RWPE1 (cell line): ENCODE measurements at regions not wholly inside any gene's neighbourhood (a gene's known extent, or its start where the extent isn't known, plus 50 kb on each side); places are given as distances from the start of the nearest gene placed in this dataset.

ENCODE experiments used
- CTCF ChIA-PET: fragments of 350-600 bp; sonication (Branson Sonifier 250); formaldehyde crosslinking; extraction: SDS; loops from one replicate; lab custom pipeline; 2021; lab: Yijun Ruan, JAX
- POLR2A ChIA-PET: fragments of 400-600 bp; formaldehyde crosslinking; extraction: SDS; loops from one replicate; lab custom pipeline; 2020; ENCODE audit warnings: antibody characterized with exemption; ENCODE audit not compliant: low non-redundant PET; lab: Yijun Ruan, JAX
- DNase-seq: peaks from one replicate; pipeline ENCODE4 v3.0.0; 2012; ENCODE audit warnings: low spot score
- H3K27ac ChIP-seq: fragments of 450-650 bp; 2 replicates; pipeline ENCODE4 v1.5.1; 2017
- TF ChIP-seq, protein P1 (sequence below): fragments of 450-650 bp; conservative IDR thresholded peaks from 2 replicates; pipeline ENCODE4 v1.5.1; 2017; ENCODE audit warnings: low read depth, mild to moderate bottlenecking

DNA sequence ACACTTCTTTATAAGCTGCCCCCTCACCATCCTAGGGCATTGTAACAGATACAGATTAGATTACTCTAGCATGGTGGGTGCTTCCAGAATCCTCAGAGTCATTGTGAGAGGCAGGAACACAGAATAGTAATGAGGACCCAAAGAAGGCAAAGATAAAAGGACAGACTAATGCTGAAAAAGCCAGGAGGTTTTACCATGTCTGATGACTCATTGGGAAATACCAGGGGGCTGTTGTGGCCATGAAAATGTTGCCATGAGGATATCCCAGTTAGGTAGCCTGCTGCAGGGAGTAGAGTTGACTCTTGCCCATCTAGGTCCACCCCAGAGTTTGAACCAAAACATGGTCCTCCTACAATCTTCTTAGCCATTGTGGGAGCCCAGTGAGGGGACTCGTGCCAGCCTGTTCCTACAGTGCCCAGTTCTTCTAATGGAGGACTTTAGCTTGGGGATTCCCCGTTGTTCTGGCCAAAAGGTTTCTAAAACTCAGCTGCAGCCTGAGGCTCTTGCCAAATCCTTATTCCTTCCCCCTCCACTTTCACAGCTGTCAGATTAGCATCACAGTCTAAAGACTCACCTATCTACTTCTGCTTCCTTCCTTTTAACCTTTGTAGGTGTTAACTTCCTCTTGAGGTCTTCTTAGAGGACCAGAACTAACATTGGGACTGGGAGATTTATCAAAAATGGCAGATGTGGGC is 586.0 kb upstream of the AADAT start:
- TF ChIP-seq, protein P1, sequence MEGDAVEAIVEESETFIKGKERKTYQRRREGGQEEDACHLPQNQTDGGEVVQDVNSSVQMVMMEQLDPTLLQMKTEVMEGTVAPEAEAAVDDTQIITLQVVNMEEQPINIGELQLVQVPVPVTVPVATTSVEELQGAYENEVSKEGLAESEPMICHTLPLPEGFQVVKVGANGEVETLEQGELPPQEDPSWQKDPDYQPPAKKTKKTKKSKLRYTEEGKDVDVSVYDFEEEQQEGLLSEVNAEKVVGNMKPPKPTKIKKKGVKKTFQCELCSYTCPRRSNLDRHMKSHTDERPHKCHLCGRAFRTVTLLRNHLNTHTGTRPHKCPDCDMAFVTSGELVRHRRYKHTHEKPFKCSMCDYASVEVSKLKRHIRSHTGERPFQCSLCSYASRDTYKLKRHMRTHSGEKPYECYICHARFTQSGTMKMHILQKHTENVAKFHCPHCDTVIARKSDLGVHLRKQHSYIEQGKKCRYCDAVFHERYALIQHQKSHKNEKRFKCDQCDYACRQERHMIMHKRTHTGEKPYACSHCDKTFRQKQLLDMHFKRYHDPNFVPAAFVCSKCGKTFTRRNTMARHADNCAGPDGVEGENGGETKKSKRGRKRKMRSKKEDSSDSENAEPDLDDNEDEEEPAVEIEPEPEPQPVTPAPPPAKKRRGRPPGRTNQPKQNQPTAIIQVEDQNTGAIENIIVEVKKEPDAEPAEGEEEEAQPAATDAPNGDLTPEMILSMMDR = no peak
- ChIA-PET CTCF (interaction anchor here (0.6 to 0.7 kb wide), 2 partner anchors 12 to 477 kb away, joined by 3 read pairs; no protein-coding TSS in a partner anchor), POLR2A (no interaction called here)
- no peak overlapping the region for H3K27ac ChIP-seq
- no peak for DNase-seq

DNA sequence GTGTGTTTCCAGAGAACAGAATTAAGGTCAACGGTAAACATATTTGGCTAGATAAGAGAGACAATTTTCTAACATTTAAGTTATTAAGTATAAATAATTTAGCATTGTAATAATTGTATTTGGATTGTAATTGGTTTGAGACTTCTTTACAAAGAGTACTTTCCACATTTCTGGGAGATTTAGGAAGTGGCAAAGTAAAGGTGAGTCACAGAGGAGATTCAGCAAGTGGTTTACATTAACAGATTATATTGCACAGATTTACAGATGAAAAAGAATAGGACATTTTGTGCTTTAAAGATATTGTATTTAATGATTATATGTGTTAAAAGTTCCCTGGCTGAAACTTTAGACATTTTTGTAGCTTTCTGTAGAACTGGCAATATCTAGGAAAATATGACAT is 584.4 kb upstream of the AADAT start:
- POLR2A ChIA-PET = no interaction called here
- no peak for DNase-seq
- TF ChIP-seq, protein P1 = no peak
- CTCF ChIA-PET = interaction anchor here (0.6 kb wide), 1 partner anchor 487 kb away, joined by 4 read pairs; no protein-coding TSS in a partner anchor
- H3K27ac ChIP-seq = no peak overlapping the region

DNA sequence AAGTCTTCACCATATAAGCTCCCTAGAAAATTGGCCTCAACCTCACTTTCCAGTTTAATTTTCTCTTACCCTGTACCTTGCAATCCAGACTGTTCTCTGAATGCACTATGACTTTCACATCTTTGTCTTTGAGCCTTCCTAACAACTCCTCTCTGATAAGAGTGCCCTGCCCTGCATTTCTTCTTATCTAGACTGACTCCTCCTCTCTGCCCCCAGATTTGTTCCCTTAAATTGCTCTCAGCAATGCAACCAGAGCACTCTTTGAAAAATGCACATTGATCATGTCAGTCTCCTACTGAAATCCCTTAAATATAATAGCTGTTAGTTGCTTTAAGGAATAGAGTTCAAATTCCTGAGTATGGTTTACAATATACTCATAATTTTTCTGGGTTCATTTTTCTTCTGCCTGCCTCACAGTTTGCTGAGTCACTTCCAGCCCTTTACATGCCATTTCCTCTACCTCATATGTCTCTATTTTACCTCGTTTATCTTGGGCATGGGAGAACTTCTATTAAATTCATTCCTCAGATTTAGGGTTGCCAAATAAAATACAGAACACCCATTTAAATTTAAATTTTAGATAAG is 582.7 kb upstream of the AADAT start:
- ChIA-PET CTCF (interaction anchor here (0.6 to 0.7 kb wide), 2 partner anchors 217 to 452 kb away, joined by 3 to 4 read pairs; no protein-coding TSS in a partner anchor), POLR2A (no interaction called here)
- no peak overlapping the region for H3K27ac ChIP-seq
- TF ChIP-seq, protein P1 = no peak
- peak; percentile 20 for DNase-seq

DNA sequence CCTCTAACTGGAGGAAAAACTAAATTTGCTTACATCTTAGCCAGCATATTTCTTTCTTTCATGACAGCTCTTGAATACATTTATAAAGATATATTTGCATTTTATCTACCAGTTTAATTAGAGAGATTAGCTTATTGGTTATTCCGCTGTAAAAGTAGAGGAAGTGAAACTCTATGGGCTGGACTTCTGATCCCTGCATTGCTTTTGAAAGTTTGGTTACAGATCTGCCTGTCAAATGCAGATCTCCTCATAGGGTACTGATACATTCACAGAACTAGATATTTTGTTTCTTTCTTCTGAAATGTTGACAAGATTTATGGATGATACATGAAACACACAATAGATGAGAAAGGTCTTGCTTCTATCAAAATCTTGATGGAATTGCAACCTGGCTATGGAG is 581.4 kb upstream of the AADAT start:
- ChIA-PET POLR2A (no interaction called here), CTCF (no interaction called here)
- TF ChIP-seq, protein P1 = no peak
- H3K27ac ChIP-seq = no peak overlapping the region
- no peak for DNase-seq

DNA sequence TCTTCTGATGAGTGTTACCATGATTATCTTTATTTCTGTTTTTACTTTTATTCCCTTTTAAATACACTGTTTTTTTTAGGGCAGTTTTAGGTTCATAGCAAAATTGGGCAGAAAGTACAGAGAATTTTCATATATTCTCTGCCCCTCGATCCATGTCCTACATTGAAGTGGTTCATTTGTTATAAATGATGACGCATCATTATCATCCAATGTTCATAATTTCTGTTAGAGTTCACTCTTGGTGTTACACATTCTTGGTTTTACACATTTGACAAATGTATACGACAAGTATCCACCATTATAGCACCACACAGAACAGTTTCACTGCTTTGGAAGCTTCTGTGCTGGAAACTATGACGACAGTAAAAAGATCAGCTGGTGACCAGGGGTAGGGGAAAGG is 578.1 kb upstream of the AADAT start:
- no peak overlapping the region for H3K27ac ChIP-seq
- TF ChIP-seq, protein P1 = no peak
- ChIA-PET POLR2A (no interaction called here), CTCF (no interaction called here)
- DNase-seq = no peak

DNA sequence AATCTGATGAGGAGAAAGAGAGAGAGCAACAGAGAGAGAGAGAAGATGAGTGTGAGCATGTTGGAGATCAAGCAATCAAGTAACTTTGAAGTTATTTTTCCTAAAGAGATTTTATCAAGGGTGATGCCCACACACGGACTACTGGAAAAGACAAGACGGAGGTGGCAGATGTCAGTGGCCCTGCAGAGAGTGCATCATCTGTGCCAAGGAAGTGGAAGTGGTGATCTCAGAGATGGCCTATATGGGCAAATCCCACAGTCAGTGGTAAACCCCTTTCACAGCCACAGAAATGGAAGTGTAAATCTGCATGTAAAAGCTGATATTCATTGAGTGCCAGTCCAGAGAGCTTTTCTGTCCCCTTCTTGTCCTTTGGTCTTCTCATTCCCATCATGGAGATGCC is 577.2 kb upstream of the AADAT start:
- TF ChIP-seq, protein P1 = no peak
- DNase-seq = no peak
- H3K27ac ChIP-seq = no peak overlapping the region
- CTCF ChIA-PET = no interaction called here
- POLR2A ChIA-PET = no interaction called here
